GF-D8 (cell line): ENCODE measurements at regions not wholly inside any gene's neighbourhood (a gene's known extent, or its start where the extent isn't known, plus 50 kb on each side); places are given as distances from the start of the nearest gene placed in this dataset.
"Not testable (repeated sequence)": the region's sequence is repeated elsewhere in the genome, so short reads cannot be mapped to it uniquely, and the experiment has no call there.

Experiments used
- DNase-seq: peaks from one replicate; lab custom pipeline; 2025; lab: John Stamatoyannopoulos, UW

GRCh38 chr4:65265526-65265925 lies 404.8 kb downstream of the EPHA5 start:
- DNase-seq = no peak

- DNase-seq = no peak
These were observed 411.0 kb downstream of the EPHA5 start for GRCh38 chr4:65259296-65259695.

- DNase-seq = no peak
These were observed 419.4 kb downstream of the EPHA5 start for GRCh38 chr4:65250916-65251315.

GRCh38 chr4:65249111-65249510 lies 421.2 kb downstream of the EPHA5 start:
- DNase-seq = no peak

DNA sequence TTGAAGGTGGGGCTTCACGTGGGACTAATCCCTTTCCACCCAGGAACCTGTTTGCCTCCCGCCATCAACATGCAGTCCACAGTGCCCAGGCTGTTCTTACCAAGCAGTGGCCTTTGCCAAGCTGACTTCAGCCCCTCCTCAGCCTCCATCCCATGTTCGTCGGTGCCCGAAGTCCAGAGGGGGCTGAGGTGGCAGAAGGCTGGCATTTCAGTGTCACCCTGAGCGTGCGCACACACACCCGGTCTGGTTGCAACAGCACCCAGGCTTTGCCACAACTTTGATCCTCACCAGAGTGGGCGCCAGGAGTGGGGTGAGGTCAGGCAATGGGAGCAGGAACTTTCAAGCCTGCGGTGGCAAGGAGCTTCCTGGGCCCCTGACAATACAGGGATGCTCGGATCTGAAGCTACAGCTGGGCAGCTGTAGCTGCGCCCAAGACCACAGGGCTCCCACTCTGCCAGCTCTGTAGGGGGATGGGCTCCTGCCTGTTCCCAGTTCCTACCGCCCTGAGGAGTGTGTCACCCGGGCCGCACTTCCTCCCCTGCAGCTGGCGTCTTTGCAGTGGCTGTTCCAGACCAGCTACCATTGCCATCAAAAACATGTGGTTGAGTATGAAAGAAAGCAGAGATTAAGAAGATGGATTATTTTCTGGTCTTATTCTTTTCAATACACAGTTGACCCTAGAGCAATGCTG lies 428.0 kb downstream of the EPHA5 start:
- no peak for DNase-seq

DNA sequence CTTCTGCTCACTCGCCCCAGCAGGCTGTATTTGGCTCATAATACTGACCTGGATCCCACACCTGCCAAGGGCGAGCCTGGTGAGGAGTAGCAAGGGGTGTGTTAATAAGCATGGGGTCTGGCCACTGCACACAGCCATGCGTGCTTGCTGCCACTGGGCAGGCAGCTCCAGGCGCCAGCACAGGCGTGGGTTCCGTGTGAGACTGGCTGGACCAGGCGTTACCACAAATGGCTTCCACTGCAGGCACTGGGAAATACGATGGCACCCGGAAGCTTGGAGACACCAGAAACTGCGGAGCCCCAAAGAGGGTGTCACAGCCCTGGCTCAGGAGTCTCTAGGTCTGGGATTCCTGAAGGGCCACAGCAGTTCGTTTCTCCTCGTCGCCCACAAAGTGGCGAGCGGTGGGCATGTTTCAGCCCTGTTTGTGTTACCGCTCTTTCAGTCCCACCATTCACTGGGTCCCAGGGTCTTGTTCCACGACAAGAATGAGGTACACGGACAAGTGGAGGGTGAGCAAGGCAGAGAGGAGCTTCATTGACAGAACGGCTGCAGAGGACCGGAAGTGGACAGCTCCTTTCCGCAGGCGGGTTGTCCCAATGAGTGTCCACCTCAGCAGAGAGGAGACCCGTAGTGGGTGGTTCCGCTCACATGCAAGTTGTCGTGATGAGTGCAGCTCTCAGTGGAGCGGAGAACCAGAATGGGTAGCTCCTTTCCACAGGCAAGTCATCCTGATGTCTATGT lies 428.9 kb downstream of the EPHA5 start:
- DNase-seq = no peak

DNA sequence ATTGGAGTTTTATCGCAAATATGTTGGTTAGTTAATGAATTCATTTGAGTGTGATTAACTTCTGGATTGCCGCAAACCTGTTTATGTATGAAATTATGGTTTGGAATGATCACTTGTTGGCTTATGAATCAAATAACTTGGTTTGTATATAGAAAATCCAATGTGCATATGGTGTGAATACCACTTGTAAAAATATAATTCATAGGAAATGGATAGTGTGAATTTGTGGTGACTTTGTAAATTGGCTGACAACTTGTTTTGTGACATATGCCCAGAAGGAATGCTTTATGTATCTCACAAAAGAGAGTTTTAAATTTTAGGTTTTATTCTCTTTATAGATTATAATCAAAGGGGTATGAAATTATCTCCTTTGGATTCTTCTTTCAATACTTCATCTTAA lies 436.2 kb downstream of the EPHA5 start:
- no peak for DNase-seq

DNA sequence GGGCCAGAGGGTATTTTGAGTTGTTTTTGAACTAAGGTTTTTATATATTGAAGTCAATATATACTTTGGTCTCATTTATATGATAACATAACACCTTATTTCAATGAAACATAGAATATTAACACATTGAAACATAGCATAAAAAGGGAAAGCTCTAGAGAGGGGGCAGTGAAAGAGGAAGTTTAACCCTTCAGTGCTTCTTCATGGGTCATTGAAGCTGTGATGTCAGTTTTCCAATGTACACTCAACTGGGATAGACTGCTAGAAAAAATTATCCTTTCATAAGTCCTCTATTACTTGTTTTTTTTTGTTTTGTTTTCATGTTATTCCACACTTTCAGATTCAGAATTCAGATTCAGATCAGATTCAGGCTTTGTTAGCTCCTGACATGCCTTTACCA lies 442.7 kb downstream of the EPHA5 start:
- DNase-seq = no peak

GRCh38 chr4:65223601-65224000 lies 446.7 kb downstream of the EPHA5 start:
- no peak for DNase-seq

- DNase-seq = not testable (repeated sequence)
These were observed 447.2 kb downstream of the EPHA5 start for GRCh38 chr4:65223074-65223473.

GRCh38 chr4:65217179-65217578 lies 453.1 kb downstream of the EPHA5 start:
- no peak for DNase-seq

- no peak for DNase-seq
These were observed 467.4 kb downstream of the EPHA5 start for GRCh38 chr4:65202853-65203236.

GRCh38 chr4:65202165-65202852 lies 468.0 kb downstream of the EPHA5 start:
- no peak for DNase-seq

DNA sequence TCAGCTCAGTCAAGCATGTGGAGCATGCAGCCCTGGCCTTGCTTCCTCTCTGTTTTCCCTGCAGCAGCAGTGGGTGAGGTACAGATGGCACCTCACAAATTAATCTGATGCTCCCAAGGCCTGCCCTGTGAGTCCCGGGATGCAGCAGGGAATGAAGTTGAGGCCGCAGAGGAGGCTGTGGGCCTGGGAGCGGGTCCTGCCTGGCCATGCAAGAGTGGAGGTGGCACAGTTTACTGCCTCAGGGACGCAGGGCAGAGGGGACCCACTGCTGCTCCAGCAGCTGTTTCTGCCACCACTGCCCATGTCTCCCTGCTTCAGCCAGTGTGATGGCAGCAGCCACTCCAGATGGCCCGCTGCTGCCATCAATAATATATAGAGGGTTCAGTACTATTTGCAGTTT lies 474.6 kb downstream of the EPHA5 start:
- no peak for DNase-seq

GRCh38 chr4:65195002-65195401 lies 475.3 kb downstream of the EPHA5 start:
- DNase-seq = no peak

DNA sequence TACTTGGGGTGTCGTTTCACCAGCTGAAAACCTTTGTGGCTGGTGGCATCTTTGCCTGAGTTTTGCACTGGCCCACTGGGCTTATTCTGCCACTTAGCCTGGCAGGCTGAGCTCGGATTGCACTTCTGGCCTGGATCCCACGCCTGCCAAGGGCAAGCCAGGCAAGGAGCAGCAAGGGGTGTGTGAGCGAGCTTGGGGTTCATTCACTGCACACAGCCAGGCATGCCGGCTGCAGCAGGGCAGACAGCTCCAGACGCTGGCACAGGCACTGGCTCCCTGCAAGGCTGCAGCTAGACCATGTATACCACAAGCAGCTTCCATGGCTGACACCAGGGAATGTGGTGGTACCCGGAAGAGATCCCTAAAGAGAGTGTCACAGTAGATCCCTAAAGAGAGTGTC lies 476.3 kb downstream of the EPHA5 start:
- no peak for DNase-seq

- DNase-seq = no peak
These were observed 479.5 kb downstream of the EPHA5 start for GRCh38 chr4:65190780-65191179.

DNA sequence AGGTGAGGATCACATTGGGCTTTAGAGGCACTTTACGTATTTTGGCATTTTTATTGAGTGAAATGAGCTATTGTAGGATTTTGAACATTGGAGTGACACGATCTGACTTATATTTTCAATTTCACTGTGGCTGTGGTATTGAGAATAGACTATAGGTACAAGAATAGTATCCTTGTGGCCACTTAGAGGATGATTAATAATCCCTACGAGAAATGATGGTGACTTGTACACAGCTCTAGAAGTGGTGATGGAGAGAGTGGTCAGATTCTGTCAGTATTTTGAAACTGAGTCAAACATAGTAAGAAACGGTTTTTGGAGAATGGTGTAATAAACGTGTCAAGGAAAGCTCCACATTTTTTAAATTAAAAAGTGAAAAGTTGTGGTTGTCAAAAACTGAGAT lies 494.7 kb downstream of the EPHA5 start:
- DNase-seq = no peak

- DNase-seq = no peak
These were observed 499.3 kb downstream of the EPHA5 start for GRCh38 chr4:65170768-65171514.

DNA sequence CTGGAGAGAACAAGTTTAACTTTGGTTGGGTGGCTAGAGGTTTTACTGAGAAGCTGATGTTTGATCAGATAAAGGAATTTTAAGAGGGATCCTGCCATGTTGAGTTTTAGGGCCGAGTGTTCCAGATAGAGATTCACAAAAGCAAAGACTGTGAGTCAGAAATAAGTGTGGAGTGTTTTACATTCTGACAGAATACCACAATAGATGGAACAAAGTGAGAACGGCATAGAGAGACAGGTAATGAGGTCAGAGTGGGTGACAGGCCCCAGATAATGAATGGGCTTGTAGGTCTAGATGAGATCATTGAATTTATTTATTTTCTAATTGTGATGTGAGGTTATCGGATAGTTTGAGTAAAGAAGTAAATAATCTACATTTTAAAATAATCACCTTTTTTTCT lies 502.6 kb downstream of the EPHA5 start:
- DNase-seq = no peak

- no peak for DNase-seq
These were observed 518.1 kb downstream of the EPHA5 start for GRCh38 chr4:65152205-65152604.

- no peak for DNase-seq
These were observed 530.3 kb downstream of the EPHA5 start for GRCh38 chr4:65139998-65140397.

- DNase-seq = no peak
These were observed 544.1 kb downstream of the EPHA5 start for GRCh38 chr4:65126200-65126599.
